ENCODE measurements at regions not wholly inside any gene's neighbourhood (a gene's known extent, or its start where the extent isn't known, plus 50 kb on each side); places are given as distances from the start of the nearest gene placed in this dataset.
"Not testable (repeated sequence)": the region's sequence is repeated elsewhere in the genome, so short reads cannot be mapped to it uniquely, and the experiment has no call there.

- TF ChIP-seq POLR2AphosphoS5, CTCF (IDR thresholded peaks at IDR 0.05): not testable (repeated sequence)
Observed at GRCh38 chr4:118625097-118625496, 60.1 kb upstream of the METTL14 start.
